ENCODE measurements at regions not wholly inside any gene's neighbourhood (a gene's known extent, or its start where the extent isn't known, plus 50 kb on each side); places are given as distances from the start of the nearest gene placed in this dataset.

DNA sequence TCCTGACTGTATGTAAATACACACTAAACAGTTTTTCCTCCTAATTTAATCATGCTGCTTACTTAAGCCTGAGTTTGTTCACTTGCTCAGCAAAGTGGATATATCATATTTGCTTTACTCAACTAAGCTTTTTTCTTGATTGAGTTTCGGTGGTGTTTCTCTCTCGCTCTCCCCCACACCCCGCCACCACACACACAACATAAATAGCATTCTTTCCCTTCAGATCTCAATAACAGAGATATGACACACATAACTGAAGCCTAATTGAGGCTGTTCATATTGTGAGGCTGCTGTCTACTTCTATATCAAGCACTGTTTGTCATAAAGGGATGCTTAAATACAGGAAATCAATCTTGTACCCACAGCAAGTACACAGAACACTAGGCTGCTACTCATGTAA, 364.9 kb downstream of the FAT3 start:
- TF ChIP-seq EZH2phosphoT487 (conservative IDR thresholded peaks at IDR 0.05; ENCODE audit: low read length), result no peak
- TF ChIP-seq CTCF (IDR thresholded peaks at IDR 0.05; ENCODE audit: insufficient read depth, low read length, poor library complexity, severe bottlenecking), result no peak

Measured in SU-DHL-6 (cell line).